ENCODE measurements at regions not wholly inside any gene's neighbourhood (a gene's known extent, or its start where the extent isn't known, plus 50 kb on each side); places are given as distances from the start of the nearest gene placed in this dataset.
A peak's percentile ranks its signal among the peaks of the same experiment; 100 is the strongest.

DNA sequence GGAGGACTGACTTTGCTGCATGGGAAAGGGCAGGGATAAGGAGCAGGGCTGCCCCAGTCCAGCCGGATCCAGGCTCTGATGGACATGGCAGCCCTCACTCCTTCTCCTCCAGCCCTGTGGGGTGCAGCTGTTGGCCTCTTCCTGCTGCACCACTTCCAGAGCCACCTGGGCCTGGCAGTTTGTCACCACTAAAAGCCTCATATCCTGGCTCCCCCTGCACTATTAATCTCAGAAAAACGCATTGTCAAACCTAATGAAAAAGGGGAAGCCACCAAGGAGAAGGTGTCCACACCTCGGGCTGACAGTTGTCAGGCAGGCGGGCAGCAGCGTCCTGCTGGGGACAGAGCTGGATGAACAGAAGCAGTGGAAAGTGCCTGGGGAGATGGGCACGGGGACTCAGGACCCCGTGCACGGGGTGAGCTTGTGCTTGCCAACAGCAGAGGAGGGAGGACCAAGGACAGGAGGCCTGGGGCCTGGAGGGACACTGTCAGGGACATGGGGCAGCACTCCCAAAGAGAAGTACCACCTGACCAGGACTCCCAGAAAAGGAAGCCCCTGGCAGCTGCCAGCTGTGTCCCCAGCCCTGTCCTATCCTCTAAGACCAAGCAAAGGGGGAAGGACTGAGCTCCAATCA, 151.1 kb upstream of the TSHZ3 start:
- Histone ChIP-seq H3K9me3 (ENCODE audit: insufficient read depth in 2 of 2, low read depth in 1 of 2, low read length in 1 of 2) (no peaks in the 10 kb centered on the region), H2BK15ac (ENCODE audit: low read length) (no peak overlapping the region), H4K20me1 (replicated peaks in 1 of 2; ENCODE audit: control insufficient read depth in 1 of 2, insufficient read depth in 2 of 2, low read length in 2 of 2) (no peaks in the 10 kb centered on the region), H3K4me1 (replicated peaks in 1 of 4; ENCODE audit: control insufficient read depth in 3 of 4, insufficient read depth in 4 of 4, low read length in 3 of 4) (no peaks in the 10 kb centered on the region; a peak in 1 of 7 replicates), H3K79me2 (ENCODE audit: control insufficient read depth in 1 of 2, insufficient read depth in 2 of 2, low read length in 2 of 2) (no peaks in the 10 kb centered on the region), H3K36me3 (ENCODE audit: control insufficient read depth in 2 of 4, insufficient read depth in 4 of 4, low read length in 3 of 4) (no peaks in the 10 kb centered on the region), H3K18ac (ENCODE audit: extremely low read depth, low read length) (no peak overlapping the region; the same call in 1 of the 2 replicates), H2AK5ac (ENCODE audit: low read depth, low read length) (no peak overlapping the region), H3K4me2 (ENCODE audit: insufficient read depth in 1 of 2, low read depth in 2 of 2, low read length in 2 of 2) (no peak overlapping the region), H4K8ac (ENCODE audit: extremely low read depth, insufficient read depth, low read length) (no peak overlapping the region; the same call in 1 of the 2 replicates), H4K5ac (ENCODE audit: insufficient read length, low read depth, low read length) (no peak overlapping the region), H2AFZ (ENCODE audit: low read length) (no peak overlapping the region), H4K91ac (replicated peaks; ENCODE audit: insufficient read length, low read length) (no peak overlapping the region), H2BK20ac (ENCODE audit: low read length) (no peak overlapping the region), H3K79me1 (ENCODE audit: low read depth, low read length) (no peaks in the 10 kb centered on the region), H3K27me3 (replicated peaks in 1 of 4; ENCODE audit: control insufficient read depth in 3 of 4, extremely low read depth in 1 of 4, insufficient read depth in 3 of 4, low read length in 3 of 4) (no peaks in the 10 kb centered on the region), H2BK5ac (ENCODE audit: low read depth, low read length) (0 out of 2 replicates have a peak overlapping the region, but pooled peaks have one; percentile 46), H3K23ac (ENCODE audit: insufficient read length) (no peak overlapping the region), H3K56ac (replicated peaks; ENCODE audit: insufficient read length, low read depth, low read length) (no peak overlapping the region), H3K23me2 (ENCODE audit: low read depth, low read length) (no peaks in the 10 kb centered on the region), H3K4me3 (ENCODE audit: extremely low read depth in 1 of 4, insufficient read depth in 2 of 4, low read depth in 3 of 4, low read length in 4 of 4) (no peak overlapping the region), H2BK120ac (replicated peaks; ENCODE audit: low read depth, low read length) (no peak overlapping the region), H3K9ac (replicated peaks in 1 of 4; ENCODE audit: extremely low read depth in 1 of 4, low read depth in 3 of 4, low read length in 3 of 4) (no peak overlapping the region), H2BK12ac (ENCODE audit: low read depth, low read length) (0 out of 2 replicates have a peak overlapping the region, but pooled peaks have one; percentile 27), H3K4ac (replicated peaks; ENCODE audit: insufficient read length, low read depth, low read length) (no peak overlapping the region), H3K27ac (ENCODE audit: low read depth, low read length) (no peak overlapping the region), H3K14ac (ENCODE audit: insufficient read length) (no peak overlapping the region)
- 85% methylated on average over 8 of the region's 8 CpGs; no CpG with 5 or more reads in 1 of the 2 experiments for WGBS, 2 experiments (ENCODE audit: extremely low coverage in 1 of 2, insufficient coverage in 1 of 2, insufficient read length in 1 of 2, insufficient replicate concordance in 2 of 2, low coverage in 1 of 2, low lambda C conversion rate in 2 of 2, missing lambda C conversion rate in 1 of 2)
- TF ChIP-seq SUZ12 (IDR thresholded peaks at IDR 0.05; ENCODE audit: low read length) (no peak), POLR2A (IDR thresholded peaks at IDR 0.05; ENCODE audit: control extremely low read depth in 1 of 2, low read depth in 2 of 2, low read length in 2 of 2) (no peak)
- DNase-seq (ENCODE audit: low read depth in 1 of 2, low spot score in 2 of 2) (peak in 1 of 2 experiments; percentile 33), FAIRE-seq (no peak)
- POLR2A ChIA-PET (ENCODE audit: partially characterized antibody): no interaction called here
- CTCF ChIA-PET (ENCODE audit: partially characterized antibody): interaction anchor here (0.5 to 1.0 kb wide), 3 partner anchors 46 to 1604 kb away, joined by 3 to 6 read pairs (median 3); no protein-coding TSS in a partner anchor
